Activated CD8-positive, alpha-beta T cell treated with anti-CD3 and anti-CD28 coated beads for 36 hours (primary cell): ENCODE measurements at regions not wholly inside any gene's neighbourhood (a gene's known extent, or its start where the extent isn't known, plus 50 kb on each side); places are given as distances from the start of the nearest gene placed in this dataset.

Source experiments
- ATAC-seq: fragments of 200-7000 bp; cut with Tn5 transposase; one replicate; pipeline ENCODE4 v1.10.0; 2021; ENCODE audit warnings: mild to moderate bottlenecking, moderate library complexity
- CTCF ChIA-PET: fragments of 350-600 bp; sonication (Branson Sonifier 250); formaldehyde crosslinking; loops from one replicate; lab custom pipeline; 2021; ENCODE audit warnings: antibody characterized with exemption; lab: Charles Lee
- POLR2A ChIA-PET: fragments of 350-600 bp; sonication (Branson Sonifier 250); formaldehyde crosslinking; loops from one replicate; lab custom pipeline; 2021; ENCODE audit warnings: antibody characterized with exemption; lab: Charles Lee
- DNase-seq: peaks from one replicate; pipeline ENCODE4 v3.0.0-alpha.2; 2020
- H3K27ac Mint-ChIP-seq: one replicate; pipeline ENCODE4 v1.8.0; 2021; ENCODE audit warnings: mild to moderate bottlenecking, mixed read lengths
- H3K27me3 Mint-ChIP-seq: one replicate; pipeline ENCODE4 v1.8.0; 2021; ENCODE audit warnings: mixed read lengths
- H3K36me3 Mint-ChIP-seq: one replicate; pipeline ENCODE4 v1.8.0; 2021; ENCODE audit warnings: low read depth, mixed read lengths
- H3K4me1 Mint-ChIP-seq: one replicate; pipeline ENCODE4 v1.8.0; 2021; ENCODE audit warnings: low read depth, mixed read lengths
- H3K4me3 Mint-ChIP-seq: one replicate; pipeline ENCODE4 v1.8.0; 2021; ENCODE audit warnings: mild to moderate bottlenecking, moderate library complexity, mixed read lengths
- H3K9me3 Mint-ChIP-seq: one replicate; pipeline ENCODE4 v1.8.0; 2021; ENCODE audit warnings: mixed read lengths
- CTCF ChIP-seq: fragments of 200-600 bp; IDR thresholded peaks from one replicate; pipeline ENCODE4 v1.8.0; 2022; ENCODE audit warnings: antibody characterized with exemption, mild to moderate bottlenecking
- intact Hi-C: fragments of 100-400 bp; cut with micrococcal nuclease; formaldehyde crosslinking; loops from one replicate; pipeline ENCODE4 v1.10.0; 2022

GRCh38 chr17:11001651-11002050, 163.8 kb upstream of the PIRT start:
- peaks cover 3% of the 10 kb centered on the region for H3K27me3 Mint-ChIP-seq
- no peak overlapping the region for H3K27ac Mint-ChIP-seq
- no peaks in the 10 kb centered on the region for H3K4me1 Mint-ChIP-seq
- no peak for ATAC-seq
- no peak overlapping the region for H3K4me3 Mint-ChIP-seq
- no peaks in the 10 kb centered on the region for H3K36me3 Mint-ChIP-seq
- H3K9me3 Mint-ChIP-seq: no peaks in the 10 kb centered on the region
- intact Hi-C loops: no loop called here
- no peak for DNase-seq
- ChIA-PET CTCF (no interaction called here), POLR2A (no interaction called here)
- no peak for TF ChIP-seq CTCF

- ChIA-PET POLR2A (interaction anchor here (0.6 kb wide), 1 partner anchor 58 kb away, joined by 4 read pairs; no protein-coding TSS in a partner anchor), CTCF (interaction anchor here (1.2 kb wide), 1 partner anchor 10 kb away, joined by 4 read pairs; no protein-coding TSS in a partner anchor)
- no peak for TF ChIP-seq CTCF
- no peak overlapping the region for H3K27ac Mint-ChIP-seq
- H3K4me3 Mint-ChIP-seq: no peak overlapping the region
- no peak for DNase-seq
- H3K27me3 Mint-ChIP-seq: peaks cover 10% of the 10 kb centered on the region
- no peaks in the 10 kb centered on the region for H3K9me3 Mint-ChIP-seq
- no peak for ATAC-seq
- H3K4me1 Mint-ChIP-seq: no peaks in the 10 kb centered on the region
- no peaks in the 10 kb centered on the region for H3K36me3 Mint-ChIP-seq
- intact Hi-C loops: loop anchor here (10.0 kb wide), 1 partner anchor 105 kb away; no protein-coding TSS in a partner anchor
Observed at GRCh38 chr17:10999484-10999883, 161.6 kb upstream of the PIRT start.

- H3K4me1 Mint-ChIP-seq: no peaks in the 10 kb centered on the region
- CTCF ChIA-PET: no interaction called here
- H3K27me3 Mint-ChIP-seq: peaks cover 12% of the 10 kb centered on the region
- TF ChIP-seq CTCF: no peak
- no peaks in the 10 kb centered on the region for H3K9me3 Mint-ChIP-seq
- no peak overlapping the region for H3K27ac Mint-ChIP-seq
- intact Hi-C loops: loop anchor here (10.0 kb wide), 1 partner anchor 98 kb away; no protein-coding TSS in a partner anchor
- POLR2A ChIA-PET: no interaction called here
- DNase-seq: no peak
- H3K36me3 Mint-ChIP-seq: no peaks in the 10 kb centered on the region
- no peak overlapping the region for H3K4me3 Mint-ChIP-seq
- ATAC-seq: no peak
Observed at GRCh38 chr17:10993126-10993525, 155.2 kb upstream of the PIRT start.

- intact Hi-C loops: loop anchor here (10.0 kb wide), 1 partner anchor 97 kb away; no protein-coding TSS in a partner anchor
Observed at GRCh38 chr17:10992106-10992880, 154.4 kb upstream of the PIRT start.

More at GRCh38 chr17:10992106-10992880, 154.4 kb upstream of the PIRT start:
- no peak for DNase-seq
- no peak for ATAC-seq
- Mint-ChIP-seq H3K4me1 (no peaks in the 10 kb centered on the region), H3K9me3 (no peaks in the 10 kb centered on the region), H3K27ac (no peak overlapping the region), H3K36me3 (no peaks in the 10 kb centered on the region), H3K27me3 (peaks cover 12% of the 10 kb centered on the region), H3K4me3 (no peak overlapping the region)
- ChIA-PET POLR2A (no interaction called here), CTCF (no interaction called here)
- no peak for TF ChIP-seq CTCF
